H1 (cell line): ENCODE measurements at regions not wholly inside any gene's neighbourhood (a gene's known extent, or its start where the extent isn't known, plus 50 kb on each side); places are given as distances from the start of the nearest gene placed in this dataset.

ENCODE experiments used
- CTCF ChIA-PET: fragments of 300-600 bp; sonication (Branson Sonifier 250); formaldehyde crosslinking; loops from one replicate; lab custom pipeline; 2021; ENCODE audit not compliant: partially characterized antibody; lab: Charles Lee
- POLR2A ChIA-PET: fragments of 300-600 bp; sonication (Branson Sonifier 250); formaldehyde crosslinking; loops from one replicate; lab custom pipeline; 2021; ENCODE audit warnings: inconsistent platforms; ENCODE audit not compliant: partially characterized antibody; lab: Charles Lee
- DNase-seq, 2 experiments: peaks; one replicate each; pipeline versions ENCODE4 v3.0.0 to v3.0.0-alpha.2; 2010 to 2022; ENCODE audit warnings: low spot score in 2 of 2, low read depth in 1 of 2, mixed read lengths in 1 of 2
- FAIRE-seq: peaks from 2 replicates; lab custom pipeline; 2011; peaks lifted over from hg19 to GRCh38; lab: Jason Lieb, UNC
- H2AFZ ChIP-seq: 2 replicates; pipeline ENCODE4 v1.8.1; 2012; ENCODE audit warnings: low read length, inconsistent platforms
- H2AK5ac ChIP-seq: 2 replicates; pipeline ENCODE4 v1.6.1; 2013; ENCODE audit warnings: low read depth, low read length
- H2BK120ac ChIP-seq: replicated peaks from 2 replicates; pipeline ENCODE3; 2013; ENCODE audit warnings: low read depth, low read length, inconsistent platforms
- H2BK12ac ChIP-seq: 2 replicates; pipeline ENCODE4 v1.6.1; 2013; ENCODE audit warnings: low read depth, low read length
- H2BK15ac ChIP-seq: 2 replicates; pipeline ENCODE4 v1.6.1; 2013; ENCODE audit warnings: low read length
- H2BK20ac ChIP-seq: 2 replicates; pipeline ENCODE4 v1.6.1; 2013; ENCODE audit warnings: low read length
- H2BK5ac ChIP-seq: 2 replicates; pipeline ENCODE4 v1.6.1; 2013; ENCODE audit warnings: low read depth, low read length
- H3K14ac ChIP-seq: 2 replicates; pipeline ENCODE4 v1.6.1; 2013; ENCODE audit warnings: inconsistent platforms; ENCODE audit not compliant: insufficient read length
- H3K18ac ChIP-seq: 2 replicates; pipeline ENCODE4 v1.6.1; 2013; ENCODE audit warnings: low read length; ENCODE audit errors: extremely low read depth
- H3K23ac ChIP-seq: 2 replicates; pipeline ENCODE4 v1.6.1; 2013; ENCODE audit warnings: inconsistent platforms; ENCODE audit not compliant: insufficient read length
- H3K23me2 ChIP-seq: 2 replicates; pipeline ENCODE4 v1.6.1; 2013; ENCODE audit warnings: low read depth, low read length
- H3K27ac ChIP-seq: 2 replicates; pipeline ENCODE4 v1.6.1; 2011; ENCODE audit warnings: low read depth, low read length, inconsistent platforms
- H3K27me3 ChIP-seq, 4 experiments: replicated peaks in 1 of 4; 1 replicate in 1 of 4; 2 replicates in 3 of 4; pipeline versions ENCODE4 v1.6.1 to v1.8.1; 2011 to 2013; ENCODE audit warnings: low read length in 3 of 4, mild to moderate bottlenecking in 3 of 4, inconsistent platforms in 2 of 4, mixed read lengths in 2 of 4, moderate library complexity in 1 of 4; ENCODE audit not compliant: control insufficient read depth in 3 of 4, insufficient read depth in 3 of 4; ENCODE audit errors: extremely low read depth in 1 of 4
- H3K36me3 ChIP-seq, 4 experiments: 2 replicates each; pipeline versions ENCODE4 v1.6.1 to v1.8.1; 2011 to 2013; ENCODE audit warnings: mild to moderate bottlenecking in 4 of 4, low read length in 3 of 4, moderate library complexity in 2 of 4, control low read depth in 1 of 4, inconsistent platforms in 1 of 4; ENCODE audit not compliant: insufficient read depth in 4 of 4, control insufficient read depth in 2 of 4
- H3K4ac ChIP-seq: replicated peaks from 2 replicates; pipeline ENCODE3; 2013; ENCODE audit warnings: low read length, low read depth, mixed read lengths, inconsistent platforms; ENCODE audit not compliant: insufficient read length
- H3K4me1 ChIP-seq, 4 experiments: replicated peaks in 1 of 4; 1 replicate in 1 of 4; 2 replicates in 3 of 4; pipeline versions ENCODE4 v1.6.1 to v1.8.1; 2011 to 2013; ENCODE audit warnings: low read length in 3 of 4, inconsistent platforms in 2 of 4, mixed read lengths in 1 of 4; ENCODE audit not compliant: insufficient read depth in 4 of 4, control insufficient read depth in 3 of 4
- H3K4me2 ChIP-seq, 2 experiments: 2 replicates each; pipeline versions ENCODE4 v1.6.1 to v1.8.1; 2011 to 2013; ENCODE audit warnings: low read depth in 2 of 2, low read length in 2 of 2, control low read depth in 1 of 2, inconsistent platforms in 1 of 2, mild to moderate bottlenecking in 1 of 2; ENCODE audit not compliant: insufficient read depth in 1 of 2
- H3K4me3 ChIP-seq, 4 experiments: fragments of 200-600, 300-600 bp in 1 of 4; sonication (generic), shearing (Covaris generic), sonication (Bioruptor Twin) in 1 of 4; 2 replicates each; pipeline versions ENCODE4 v1.5.1 to v1.8.1; 2011 to 2016; ENCODE audit warnings: low read length in 4 of 4, low read depth in 3 of 4, control low read depth in 2 of 4, inconsistent platforms in 2 of 4, mild to moderate bottlenecking in 2 of 4, mixed read lengths in 1 of 4, moderate library complexity in 1 of 4; ENCODE audit not compliant: insufficient read depth in 2 of 4; ENCODE audit errors: extremely low read depth in 1 of 4
- H3K56ac ChIP-seq: replicated peaks from 2 replicates; pipeline ENCODE3; 2013; ENCODE audit warnings: low read depth, mild to moderate bottlenecking, mixed read lengths, low read length, inconsistent platforms; ENCODE audit not compliant: insufficient read length
- H3K79me1 ChIP-seq: 2 replicates; pipeline ENCODE4 v1.6.1; 2013; ENCODE audit warnings: low read depth, low read length, control low read depth
- H3K79me2 ChIP-seq, 2 experiments: 2 replicates each; pipeline versions ENCODE4 v1.6.1 to v1.8.1; 2012 to 2013; ENCODE audit warnings: low read length in 2 of 2, mild to moderate bottlenecking in 2 of 2, inconsistent platforms in 1 of 2; ENCODE audit not compliant: insufficient read depth in 2 of 2, control insufficient read depth in 1 of 2
- H3K9ac ChIP-seq, 4 experiments: replicated peaks in 1 of 4; 1 replicate in 1 of 4; 2 replicates in 3 of 4; pipeline versions ENCODE4 v1.6.1 to v1.8.1; 2011 to 2013; ENCODE audit warnings: low read depth in 3 of 4, low read length in 3 of 4, control low read depth in 2 of 4, mild to moderate bottlenecking in 2 of 4, moderate library complexity in 2 of 4, inconsistent platforms in 1 of 4; ENCODE audit errors: extremely low read depth in 1 of 4
- H3K9me3 ChIP-seq, 2 experiments: 2 replicates each; pipeline versions ENCODE4 v1.6.1 to v1.8.1; 2012 to 2013; ENCODE audit warnings: mild to moderate bottlenecking in 2 of 2, moderate library complexity in 2 of 2, control low read depth in 1 of 2, inconsistent platforms in 1 of 2, low read depth in 1 of 2, low read length in 1 of 2, mixed read lengths in 1 of 2; ENCODE audit not compliant: insufficient read depth in 2 of 2
- H4K20me1 ChIP-seq, 2 experiments: replicated peaks in 1 of 2; 2 replicates each; pipeline versions ENCODE3 to v1.8.1; 2011 to 2013; ENCODE audit warnings: inconsistent platforms in 2 of 2, low read length in 2 of 2, mild to moderate bottlenecking in 1 of 2; ENCODE audit not compliant: insufficient read depth in 2 of 2, control insufficient read depth in 1 of 2
- H4K5ac ChIP-seq: 2 replicates; pipeline ENCODE4 v1.6.1; 2013; ENCODE audit warnings: low read length, low read depth, mixed read lengths, inconsistent platforms; ENCODE audit not compliant: insufficient read length
- H4K8ac ChIP-seq: 2 replicates; pipeline ENCODE4 v1.8.0; 2013; ENCODE audit warnings: mild to moderate bottlenecking, moderate library complexity, low read length, inconsistent platforms; ENCODE audit not compliant: insufficient read depth; ENCODE audit errors: extremely low read depth
- H4K91ac ChIP-seq: replicated peaks from 2 replicates; pipeline ENCODE3; 2013; ENCODE audit warnings: low read length, mixed read lengths, inconsistent platforms; ENCODE audit not compliant: insufficient read length
- CTCF ChIP-seq, 3 experiments: IDR thresholded peaks; 1 replicate in 2 of 3; 2 replicates in 1 of 3; pipeline versions ENCODE4 v1.5.1 to v1.6.1; 2011; ENCODE audit warnings: low read length in 3 of 3, mild to moderate bottlenecking in 3 of 3, inconsistent platforms in 2 of 3, low read depth in 1 of 3, moderate library complexity in 1 of 3; ENCODE audit not compliant: insufficient read depth in 1 of 3; ENCODE audit errors: control extremely low read depth in 1 of 3
- KDM1A ChIP-seq: fragments of 200-600, 300-600 bp; sonication (generic); IDR thresholded peaks from 2 replicates; pipeline ENCODE4 v1.7.1; 2016; ENCODE audit warnings: mild to moderate bottlenecking, low read length, borderline replicate concordance
- RFX5 ChIP-seq: IDR thresholded peaks from 2 replicates; pipeline ENCODE4 v1.6.1; 2011; ENCODE audit warnings: low read depth, low read length, improper control_type of control experiment, borderline replicate concordance
- SRF ChIP-seq: IDR thresholded peaks from 2 replicates; pipeline ENCODE4 v1.6.1; 2011; ENCODE audit warnings: mild to moderate bottlenecking, low read depth, low read length, moderate library complexity
- TAF7 ChIP-seq: optimal IDR thresholded peaks from 2 replicates; pipeline ENCODE3; 2011; ENCODE audit warnings: low read depth, mild to moderate bottlenecking, inconsistent platforms, low read length, moderate library complexity, borderline replicate concordance
- USF2 ChIP-seq: IDR thresholded peaks from 2 replicates; pipeline ENCODE4 v1.6.1; 2011; ENCODE audit warnings: low read length, improper control_type of control experiment
- WGBS, 2 experiments: shearing (Covaris generic) in 1 of 2; methylation state at CpG; one replicate each; pipeline versions ENCODE4 v1.1.6 to v1.1.7; 2013 to 2015; ENCODE audit warnings: low lambda C conversion rate in 2 of 2, mixed read lengths in 2 of 2, inconsistent platforms in 1 of 2, low coverage in 1 of 2, missing lambda C conversion rate in 1 of 2; ENCODE audit not compliant: insufficient replicate concordance in 2 of 2, insufficient coverage in 1 of 2, insufficient read length in 1 of 2; ENCODE audit errors: extremely low coverage in 1 of 2, missing lambda C conversion rate in 1 of 2; 5-methylcytosine and 5-hydroxymethylcytosine counted together

GRCh38 chr3:187941135-187941847 is 196.0 kb upstream of the BCL6 start:
- Histone ChIP-seq H2BK20ac (no peak overlapping the region), H3K27ac (no peak overlapping the region), H3K4me2 (no peak overlapping the region), H3K79me1 (no peaks in the 10 kb centered on the region), H3K4ac (no peak overlapping the region), H2AK5ac (no peak overlapping the region), H3K36me3 (no peaks in the 10 kb centered on the region; a peak in 1 of 8 replicates), H2AFZ (no peak overlapping the region), H3K9me3 (no peaks in the 10 kb centered on the region), H3K79me2 (no peaks in the 10 kb centered on the region), H4K5ac (no peak overlapping the region), H3K18ac (no peak overlapping the region), H3K27me3 (no peaks in the 10 kb centered on the region), H3K4me1 (peaks cover 0 to 5% (median 2%) of the 10 kb centered on the region in 4 experiments; a peak in 4 of 7 replicates), H2BK120ac (no peak overlapping the region), H4K20me1 (no peaks in the 10 kb centered on the region), H3K14ac (no peak overlapping the region), H3K23ac (no peak overlapping the region), H3K23me2 (no peaks in the 10 kb centered on the region), H2BK15ac (no peak overlapping the region), H3K4me3 (no peak overlapping the region), H2BK5ac (no peak overlapping the region), H3K9ac (no peak overlapping the region), H4K91ac (no peak overlapping the region), H3K56ac (no peak overlapping the region), H4K8ac (no peak overlapping the region), H2BK12ac (no peak overlapping the region)
- 95% methylated on average over 4 of the region's 4 CpGs; no CpG with 5 or more reads in 1 of the 2 experiments for WGBS, 2 experiments
- no peak for DNase-seq
- FAIRE-seq = no peak
- POLR2A ChIA-PET = no interaction called here
- CTCF ChIA-PET = interaction anchor here (0.7 to 2.0 kb wide), 7 partner anchors 23 to 203 kb away, joined by 3 to 5 read pairs (median 3); no protein-coding TSS in a partner anchor
- TF ChIP-seq SRF = no peak
- no peak for TF ChIP-seq USF2
- TF ChIP-seq CTCF (IDR thresholded peaks at IDR 0.05; ENCODE audit: control extremely low read depth in 1 of 3, insufficient read depth in 1 of 3, low read depth in 1 of 3, low read length in 3 of 3) = no peak
- TF ChIP-seq KDM1A = no peak
- no peak for TF ChIP-seq TAF7
- TF ChIP-seq RFX5 = no peak
